Activated CD8-positive, alpha-beta T cell treated with anti-CD3 and anti-CD28 coated beads for 36 hours (primary cell): ENCODE measurements at regions not wholly inside any gene's neighbourhood (a gene's known extent, or its start where the extent isn't known, plus 50 kb on each side); places are given as distances from the start of the nearest gene placed in this dataset.

Source experiments
- ATAC-seq: fragments of 200-7000 bp; cut with Tn5 transposase; one replicate; pipeline ENCODE4 v1.10.0; 2021; ENCODE audit warnings: mild to moderate bottlenecking, moderate library complexity
- CTCF ChIA-PET: fragments of 350-600 bp; sonication (Branson Sonifier 250); formaldehyde crosslinking; loops from one replicate; lab custom pipeline; 2021; ENCODE audit warnings: antibody characterized with exemption; lab: Charles Lee
- POLR2A ChIA-PET: fragments of 350-600 bp; sonication (Branson Sonifier 250); formaldehyde crosslinking; loops from one replicate; lab custom pipeline; 2021; ENCODE audit warnings: antibody characterized with exemption; lab: Charles Lee
- DNase-seq: peaks from one replicate; pipeline ENCODE4 v3.0.0-alpha.2; 2020
- H3K27ac Mint-ChIP-seq: one replicate; pipeline ENCODE4 v1.8.0; 2021; ENCODE audit warnings: mild to moderate bottlenecking, mixed read lengths
- H3K27me3 Mint-ChIP-seq: one replicate; pipeline ENCODE4 v1.8.0; 2021; ENCODE audit warnings: mixed read lengths
- H3K36me3 Mint-ChIP-seq: one replicate; pipeline ENCODE4 v1.8.0; 2021; ENCODE audit warnings: low read depth, mixed read lengths
- H3K4me1 Mint-ChIP-seq: one replicate; pipeline ENCODE4 v1.8.0; 2021; ENCODE audit warnings: low read depth, mixed read lengths
- H3K4me3 Mint-ChIP-seq: one replicate; pipeline ENCODE4 v1.8.0; 2021; ENCODE audit warnings: mild to moderate bottlenecking, moderate library complexity, mixed read lengths
- H3K9me3 Mint-ChIP-seq: one replicate; pipeline ENCODE4 v1.8.0; 2021; ENCODE audit warnings: mixed read lengths
- intact Hi-C: fragments of 100-400 bp; cut with micrococcal nuclease; formaldehyde crosslinking; loops from one replicate; pipeline ENCODE4 v1.10.0; 2022
- TF ChIP-seq, protein P1 (sequence below): fragments of 200-600 bp; IDR thresholded peaks from one replicate; pipeline ENCODE4 v1.8.0; 2022; ENCODE audit warnings: antibody characterized with exemption, mild to moderate bottlenecking

DNA sequence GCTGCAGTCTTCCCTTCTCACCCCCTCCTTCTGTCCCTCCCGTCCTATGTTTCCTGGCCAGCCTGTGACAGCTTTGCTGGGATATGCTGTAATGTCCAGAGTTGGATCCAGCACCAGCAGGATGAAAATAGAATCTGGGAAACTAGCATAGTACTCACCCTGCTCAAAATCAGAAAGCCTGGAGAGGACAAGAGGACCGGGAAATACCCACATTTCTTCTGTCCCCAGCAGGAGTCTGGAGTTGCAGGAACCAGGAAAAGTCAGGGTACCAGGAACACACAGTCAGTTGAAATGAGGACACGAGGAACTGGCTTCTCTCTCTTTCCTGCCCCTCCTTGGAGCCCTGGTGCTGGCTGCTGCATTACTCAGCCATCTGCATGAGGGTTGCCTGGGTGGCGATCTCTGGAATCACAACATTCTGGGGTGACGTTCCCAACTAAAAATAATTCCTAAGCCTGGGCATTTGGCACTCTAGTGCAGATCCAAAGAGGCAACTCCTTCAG, 59.6 kb upstream of the NFIL3 start:
- Mint-ChIP-seq H3K27me3 (peaks cover 19% of the 10 kb centered on the region), H3K9me3 (no peaks in the 10 kb centered on the region), H3K36me3 (no peaks in the 10 kb centered on the region), H3K4me1 (no peaks in the 10 kb centered on the region), H3K4me3 (no peak overlapping the region), H3K27ac (no peak overlapping the region)
- no peak for DNase-seq
- ChIA-PET POLR2A (no interaction called here), CTCF (no interaction called here)
- TF ChIP-seq, protein P1, sequence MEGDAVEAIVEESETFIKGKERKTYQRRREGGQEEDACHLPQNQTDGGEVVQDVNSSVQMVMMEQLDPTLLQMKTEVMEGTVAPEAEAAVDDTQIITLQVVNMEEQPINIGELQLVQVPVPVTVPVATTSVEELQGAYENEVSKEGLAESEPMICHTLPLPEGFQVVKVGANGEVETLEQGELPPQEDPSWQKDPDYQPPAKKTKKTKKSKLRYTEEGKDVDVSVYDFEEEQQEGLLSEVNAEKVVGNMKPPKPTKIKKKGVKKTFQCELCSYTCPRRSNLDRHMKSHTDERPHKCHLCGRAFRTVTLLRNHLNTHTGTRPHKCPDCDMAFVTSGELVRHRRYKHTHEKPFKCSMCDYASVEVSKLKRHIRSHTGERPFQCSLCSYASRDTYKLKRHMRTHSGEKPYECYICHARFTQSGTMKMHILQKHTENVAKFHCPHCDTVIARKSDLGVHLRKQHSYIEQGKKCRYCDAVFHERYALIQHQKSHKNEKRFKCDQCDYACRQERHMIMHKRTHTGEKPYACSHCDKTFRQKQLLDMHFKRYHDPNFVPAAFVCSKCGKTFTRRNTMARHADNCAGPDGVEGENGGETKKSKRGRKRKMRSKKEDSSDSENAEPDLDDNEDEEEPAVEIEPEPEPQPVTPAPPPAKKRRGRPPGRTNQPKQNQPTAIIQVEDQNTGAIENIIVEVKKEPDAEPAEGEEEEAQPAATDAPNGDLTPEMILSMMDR = no peak
- intact Hi-C loops = no loop called here
- ATAC-seq = no peak

DNA sequence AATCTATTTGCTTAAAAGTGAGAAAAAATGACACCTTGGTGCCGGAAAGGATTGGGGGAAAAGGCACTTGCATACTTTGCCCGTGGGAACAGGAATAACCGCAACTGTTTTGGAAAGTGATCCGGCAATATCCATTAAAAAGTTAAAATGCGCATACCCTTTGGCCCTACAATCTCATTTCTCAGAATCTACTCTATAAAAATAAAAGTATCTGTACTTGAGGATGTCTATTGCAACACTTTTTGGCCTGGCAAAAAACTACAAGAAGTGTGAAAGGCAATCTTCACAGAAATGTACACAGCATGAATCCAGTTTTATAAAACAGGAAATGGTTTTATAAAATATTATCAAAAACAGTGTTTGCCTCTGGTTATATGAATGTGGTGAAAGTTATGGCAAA, 58.3 kb upstream of the NFIL3 start:
- H3K9me3 Mint-ChIP-seq = no peaks in the 10 kb centered on the region
- POLR2A ChIA-PET = no interaction called here
- no peak overlapping the region for H3K27ac Mint-ChIP-seq
- intact Hi-C loops = no loop called here
- TF ChIP-seq, protein P1 = no peak
- peaks cover 18% of the 10 kb centered on the region for H3K27me3 Mint-ChIP-seq
- DNase-seq (no peak), ATAC-seq (no peak)
- H3K36me3 Mint-ChIP-seq = no peaks in the 10 kb centered on the region
- CTCF ChIA-PET = no interaction called here
- H3K4me1 Mint-ChIP-seq = no peaks in the 10 kb centered on the region
- H3K4me3 Mint-ChIP-seq = no peak overlapping the region

DNA sequence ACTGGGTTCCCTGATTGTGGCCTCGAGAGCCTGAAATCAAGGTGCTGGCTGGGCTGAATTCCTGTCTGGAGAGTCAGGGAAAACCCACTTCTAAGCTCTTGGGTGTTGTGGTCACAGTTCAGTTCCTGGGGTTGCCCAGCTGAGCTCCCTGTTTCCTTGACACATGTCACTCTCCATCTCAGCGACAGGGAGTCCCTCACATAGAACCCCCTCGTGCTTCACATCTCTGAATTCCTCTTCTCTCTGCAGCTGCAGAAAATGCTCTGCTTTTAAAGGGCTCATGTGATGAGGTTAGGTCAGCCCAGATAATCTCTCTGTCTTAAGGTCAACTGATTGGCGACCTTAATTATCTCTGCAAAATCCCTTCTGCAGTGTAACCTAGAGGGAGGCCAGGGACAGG, 53.5 kb upstream of the NFIL3 start:
- Mint-ChIP-seq H3K4me1 (no peaks in the 10 kb centered on the region), H3K9me3 (peaks cover 3% of the 10 kb centered on the region), H3K27ac (no peak overlapping the region), H3K27me3 (peaks cover 36% of the 10 kb centered on the region), H3K36me3 (no peaks in the 10 kb centered on the region), H3K4me3 (no peak overlapping the region)
- TF ChIP-seq, protein P1 = no peak
- DNase-seq (no peak), ATAC-seq (no peak)
- ChIA-PET POLR2A (no interaction called here), CTCF (no interaction called here)
- intact Hi-C loops = no loop called here

DNA sequence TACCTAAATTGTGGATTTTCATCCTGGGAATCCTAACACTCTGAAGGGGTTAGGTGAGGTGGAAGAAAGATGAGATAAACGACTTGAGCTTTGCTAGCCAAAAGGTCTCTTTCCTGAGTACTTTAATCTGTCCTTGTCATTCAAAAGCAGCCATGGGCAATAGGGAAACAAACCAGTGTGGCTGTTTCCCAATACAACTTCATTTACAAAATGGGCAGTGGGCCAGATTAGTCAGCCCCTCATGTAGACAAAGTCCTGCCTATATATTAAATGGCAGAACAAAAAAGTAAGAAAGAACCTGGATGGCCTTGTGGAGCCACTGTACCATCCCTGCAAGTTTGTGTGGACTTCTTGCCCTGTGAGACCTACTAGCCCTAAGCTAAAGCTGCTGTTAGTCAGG, 51.0 kb upstream of the NFIL3 start:
- no peak overlapping the region for H3K4me3 Mint-ChIP-seq
- intact Hi-C loops = no loop called here
- DNase-seq (no peak), ATAC-seq (no peak)
- H3K9me3 Mint-ChIP-seq = peaks cover 3% of the 10 kb centered on the region
- TF ChIP-seq, protein P1 = no peak
- no peak overlapping the region for H3K27ac Mint-ChIP-seq
- no peaks in the 10 kb centered on the region for H3K4me1 Mint-ChIP-seq
- POLR2A ChIA-PET = interaction anchor here (0.6 to 0.7 kb wide), 2 partner anchors 9 to 332 kb away, joined by 3 read pairs; no protein-coding TSS in a partner anchor
- CTCF ChIA-PET = no interaction called here
- H3K27me3 Mint-ChIP-seq = peaks cover 40% of the 10 kb centered on the region
- no peaks in the 10 kb centered on the region for H3K36me3 Mint-ChIP-seq
